Nephron progenitor cell (in vitro differentiated cells): ENCODE measurements at regions not wholly inside any gene's neighbourhood (a gene's known extent, or its start where the extent isn't known, plus 50 kb on each side); places are given as distances from the start of the nearest gene placed in this dataset.
"Not testable (repeated sequence)": the region's sequence is repeated elsewhere in the genome, so short reads cannot be mapped to it uniquely, and the experiment has no call there.

Source experiments
- DNase-seq: peaks from one replicate; pipeline ENCODE4 v3.0.0; 2021
- H3K27ac Mint-ChIP-seq: 2 replicates; pipeline ENCODE4 v1.8.0; 2021; ENCODE audit warnings: mild to moderate bottlenecking, moderate library complexity, mixed read lengths
- H3K27me3 Mint-ChIP-seq: 2 replicates; pipeline ENCODE4 v1.8.0; 2021; ENCODE audit warnings: mild to moderate bottlenecking, low read depth, mixed read lengths; ENCODE audit not compliant: poor library complexity
- H3K36me3 Mint-ChIP-seq: 2 replicates; pipeline ENCODE4 v1.8.0; 2021; ENCODE audit warnings: low read depth, mixed read lengths
- H3K4me1 Mint-ChIP-seq: 2 replicates; pipeline ENCODE4 v1.8.0; 2021; ENCODE audit warnings: mixed read lengths
- H3K4me3 Mint-ChIP-seq: 2 replicates; pipeline ENCODE4 v1.8.0; 2021; ENCODE audit warnings: mild to moderate bottlenecking, moderate library complexity, mixed read lengths
- H3K9me3 Mint-ChIP-seq: 2 replicates; pipeline ENCODE4 v1.8.0; 2021; ENCODE audit warnings: mild to moderate bottlenecking, moderate library complexity, mixed read lengths
- CTCF ChIP-seq: fragments of 200-600 bp; sonication (generic); IDR thresholded peaks from 2 replicates; pipeline ENCODE4 v1.5.0; 2021; ENCODE audit warnings: antibody characterized with exemption

GRCh38 chr6:14474816-14475215 is 357.2 kb downstream of the CD83 start:
- Mint-ChIP-seq H3K4me1 (no peaks in the 10 kb centered on the region), H3K27ac (no peak overlapping the region), H3K4me3 (no peak overlapping the region), H3K36me3 (no peaks in the 10 kb centered on the region), H3K9me3 (peaks cover 15% of the 10 kb centered on the region), H3K27me3 (peaks cover 5% of the 10 kb centered on the region)
- TF ChIP-seq CTCF: no peak
- DNase-seq: no peak

GRCh38 chr6:14475306-14475705 is 357.7 kb downstream of the CD83 start:
- peaks cover 5% of the 10 kb centered on the region for H3K27me3 Mint-ChIP-seq

GRCh38 chr6:14476793-14477531 is 359.4 kb downstream of the CD83 start:
- H3K4me3 Mint-ChIP-seq: no peak overlapping the region
- peak; percentile 14 for DNase-seq
- peaks cover 20% of the 10 kb centered on the region for H3K9me3 Mint-ChIP-seq
- H3K36me3 Mint-ChIP-seq: peaks cover 5% of the 10 kb centered on the region
- no peaks in the 10 kb centered on the region for H3K4me1 Mint-ChIP-seq
- H3K27ac Mint-ChIP-seq: no peak overlapping the region
- TF ChIP-seq CTCF: no peak
- H3K27me3 Mint-ChIP-seq: peaks cover 5% of the 10 kb centered on the region

More at GRCh38 chr6:14475306-14475705, 357.7 kb downstream of the CD83 start:
- DNase-seq: no peak
- H3K9me3 Mint-ChIP-seq: peaks cover 13% of the 10 kb centered on the region
- H3K4me3 Mint-ChIP-seq: no peak overlapping the region
- TF ChIP-seq CTCF: no peak
- no peak overlapping the region for H3K27ac Mint-ChIP-seq
- no peaks in the 10 kb centered on the region for H3K4me1 Mint-ChIP-seq
- no peaks in the 10 kb centered on the region for H3K36me3 Mint-ChIP-seq

GRCh38 chr6:14477559-14477958 is 360.0 kb downstream of the CD83 start:
- Mint-ChIP-seq H3K4me3 (no peak overlapping the region), H3K27ac (no peak overlapping the region), H3K4me1 (no peaks in the 10 kb centered on the region), H3K36me3 (peaks cover 5% of the 10 kb centered on the region), H3K9me3 (peaks cover 18% of the 10 kb centered on the region), H3K27me3 (peaks cover 5% of the 10 kb centered on the region)
- no peak for TF ChIP-seq CTCF
- no peak for DNase-seq

- peaks cover 5% of the 10 kb centered on the region for H3K27me3 Mint-ChIP-seq
- no peak for TF ChIP-seq CTCF
- H3K4me3 Mint-ChIP-seq: no peak overlapping the region
- H3K27ac Mint-ChIP-seq: no peak overlapping the region
- peaks cover 18% of the 10 kb centered on the region for H3K9me3 Mint-ChIP-seq
- no peak for DNase-seq
- peaks cover 5% of the 10 kb centered on the region for H3K36me3 Mint-ChIP-seq
- no peaks in the 10 kb centered on the region for H3K4me1 Mint-ChIP-seq
Observed at GRCh38 chr6:14478381-14479225, 361.0 kb downstream of the CD83 start.

- not testable (repeated sequence) for H3K27me3 Mint-ChIP-seq, H3K4me1 Mint-ChIP-seq, DNase-seq, H3K27ac Mint-ChIP-seq, H3K4me3 Mint-ChIP-seq, H3K36me3 Mint-ChIP-seq
- peaks cover 28% of the 10 kb centered on the region for H3K9me3 Mint-ChIP-seq
Observed at GRCh38 chr6:14481946-14482345, 364.4 kb downstream of the CD83 start.
